ENCODE measurements at regions not wholly inside any gene's neighbourhood (a gene's known extent, or its start where the extent isn't known, plus 50 kb on each side); places are given as distances from the start of the nearest gene placed in this dataset.

DNA sequence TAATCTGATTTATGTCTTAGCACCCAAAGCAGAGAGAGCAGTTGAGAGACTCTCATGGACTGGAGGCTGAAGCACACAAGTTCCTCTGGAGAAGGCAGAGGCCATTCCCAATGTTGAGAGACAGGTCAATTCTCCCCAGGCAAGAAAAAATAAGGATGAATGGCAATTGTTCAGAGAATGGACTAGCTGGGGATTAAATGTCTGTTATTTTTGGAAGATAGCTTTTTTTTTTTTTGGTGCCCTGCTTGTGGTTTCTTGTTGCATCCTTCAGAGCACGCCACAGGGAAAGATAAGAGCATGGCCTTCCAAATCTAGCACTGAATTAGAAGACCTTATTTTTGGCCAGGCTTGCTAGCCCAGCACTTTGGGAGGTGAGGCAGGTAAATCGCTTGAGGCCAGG lies 65.6 kb upstream of the ERRFI1 start:
- Histone ChIP-seq H3K4me1 (ENCODE audit: control insufficient read depth in 4 of 4, insufficient read depth in 4 of 4, low read length in 3 of 4) (peaks cover 0 to 30% (median 13%) of the 10 kb centered on the region in 4 donors), H3K9ac (ENCODE audit: low read depth in 1 of 2, low read length in 2 of 2) (no peak overlapping the region), H3K36me3 (ENCODE audit: control insufficient read depth in 4 of 4, insufficient read depth in 3 of 4, low read depth in 1 of 4, low read length in 3 of 4) (no peaks in the 10 kb centered on the region), H3K27ac (ENCODE audit: low read depth in 1 of 2, low read length in 2 of 2) (no peak overlapping the region), H3K9me3 (ENCODE audit: control insufficient read depth in 4 of 4, low read length in 3 of 4) (no peaks in the 10 kb centered on the region), H3K27me3 (ENCODE audit: control insufficient read depth in 4 of 4, insufficient read depth in 4 of 4, low read length in 3 of 4) (no peaks in the 10 kb centered on the region), H3K4me3 (ENCODE audit: low read depth in 1 of 3, low read length in 3 of 3) (no peak overlapping the region)
- TF ChIP-seq REST (IDR thresholded peaks at IDR 0.05) (no peak), FOXA2 (IDR thresholded peaks at IDR 0.05) (no peak), GABPA (IDR thresholded peaks at IDR 0.05 in 1 of 2, conservative IDR thresholded peaks at IDR 0.05 in 1 of 2) (no peak), RXRA (IDR thresholded peaks at IDR 0.05) (no peak), ATF3 (IDR thresholded peaks at IDR 0.05) (no peak), NR2F2 (IDR thresholded peaks at IDR 0.05) (no peak), HNF4A (conservative IDR thresholded peaks at IDR 0.05) (no peak), HNF4G (IDR thresholded peaks at IDR 0.05) (no peak), SP1 (IDR thresholded peaks at IDR 0.05) (no peak), JUND (IDR thresholded peaks at IDR 0.05) (no peak), EGR1 (IDR thresholded peaks at IDR 0.05; ENCODE audit: low read depth in 2 of 2) (no peak), YY1 (IDR thresholded peaks at IDR 0.05) (no peak), TAF1 (conservative IDR thresholded peaks at IDR 0.05) (no peak), ZBTB33 (IDR thresholded peaks at IDR 0.05) (no peak), RAD21 (IDR thresholded peaks at IDR 0.05) (no peak), FOXA1 (IDR thresholded peaks at IDR 0.05) (no peak)
- TF ChIP-seq, protein P1, sequence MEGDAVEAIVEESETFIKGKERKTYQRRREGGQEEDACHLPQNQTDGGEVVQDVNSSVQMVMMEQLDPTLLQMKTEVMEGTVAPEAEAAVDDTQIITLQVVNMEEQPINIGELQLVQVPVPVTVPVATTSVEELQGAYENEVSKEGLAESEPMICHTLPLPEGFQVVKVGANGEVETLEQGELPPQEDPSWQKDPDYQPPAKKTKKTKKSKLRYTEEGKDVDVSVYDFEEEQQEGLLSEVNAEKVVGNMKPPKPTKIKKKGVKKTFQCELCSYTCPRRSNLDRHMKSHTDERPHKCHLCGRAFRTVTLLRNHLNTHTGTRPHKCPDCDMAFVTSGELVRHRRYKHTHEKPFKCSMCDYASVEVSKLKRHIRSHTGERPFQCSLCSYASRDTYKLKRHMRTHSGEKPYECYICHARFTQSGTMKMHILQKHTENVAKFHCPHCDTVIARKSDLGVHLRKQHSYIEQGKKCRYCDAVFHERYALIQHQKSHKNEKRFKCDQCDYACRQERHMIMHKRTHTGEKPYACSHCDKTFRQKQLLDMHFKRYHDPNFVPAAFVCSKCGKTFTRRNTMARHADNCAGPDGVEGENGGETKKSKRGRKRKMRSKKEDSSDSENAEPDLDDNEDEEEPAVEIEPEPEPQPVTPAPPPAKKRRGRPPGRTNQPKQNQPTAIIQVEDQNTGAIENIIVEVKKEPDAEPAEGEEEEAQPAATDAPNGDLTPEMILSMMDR (IDR thresholded peaks at IDR 0.05; ENCODE audit: low read depth, low read length, missing input control), result no peak
- TF ChIP-seq, protein P2, sequence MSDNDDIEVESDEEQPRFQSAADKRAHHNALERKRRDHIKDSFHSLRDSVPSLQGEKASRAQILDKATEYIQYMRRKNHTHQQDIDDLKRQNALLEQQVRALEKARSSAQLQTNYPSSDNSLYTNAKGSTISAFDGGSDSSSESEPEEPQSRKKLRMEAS (IDR thresholded peaks at IDR 0.05), result no peak
- 92% methylated on average over 2 of the region's 2 CpGs for WGBS
- DNase-seq (ENCODE audit: low spot score), result no peak
